Fibroblast of upper back skin (primary cell): ENCODE measurements at regions not wholly inside any gene's neighbourhood (a gene's known extent, or its start where the extent isn't known, plus 50 kb on each side); places are given as distances from the start of the nearest gene placed in this dataset.
A peak's percentile ranks its signal among the peaks of the same experiment; 100 is the strongest.

ENCODE experiments used
- DNase-seq: peaks from one replicate; pipeline ENCODE4 v3.0.0-alpha.2; 2013

GRCh38 chr9:26296910-26297572 lies 595.6 kb downstream of the CAAP1 start:
- DNase-seq = peak; percentile 79

DNA sequence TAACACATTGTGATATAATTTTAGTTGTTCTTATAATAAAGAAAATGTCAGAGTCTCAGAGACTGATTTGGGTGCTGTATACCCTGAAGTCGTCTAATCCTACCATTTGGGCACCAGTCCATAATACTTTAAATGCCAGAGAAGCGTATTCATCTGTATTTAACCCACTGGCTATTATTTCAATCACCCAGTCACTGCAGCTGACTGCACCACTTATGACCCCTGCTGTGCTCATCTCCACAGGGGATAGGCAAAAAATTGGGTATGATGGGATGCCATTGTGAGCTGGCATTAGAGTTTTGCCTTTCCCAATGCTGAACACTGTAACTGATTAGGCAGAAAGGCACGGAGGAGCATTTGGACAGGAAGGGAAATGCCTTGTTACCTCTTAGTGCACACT lies 599.7 kb downstream of the CAAP1 start:
- peak; percentile 82 for DNase-seq

GRCh38 chr9:26271495-26272122 lies 593.4 kb upstream of the TUSC1 start:
- DNase-seq = no peak

GRCh38 chr9:26266146-26266793 lies 588.0 kb upstream of the TUSC1 start:
- DNase-seq = peak; percentile 33

DNA sequence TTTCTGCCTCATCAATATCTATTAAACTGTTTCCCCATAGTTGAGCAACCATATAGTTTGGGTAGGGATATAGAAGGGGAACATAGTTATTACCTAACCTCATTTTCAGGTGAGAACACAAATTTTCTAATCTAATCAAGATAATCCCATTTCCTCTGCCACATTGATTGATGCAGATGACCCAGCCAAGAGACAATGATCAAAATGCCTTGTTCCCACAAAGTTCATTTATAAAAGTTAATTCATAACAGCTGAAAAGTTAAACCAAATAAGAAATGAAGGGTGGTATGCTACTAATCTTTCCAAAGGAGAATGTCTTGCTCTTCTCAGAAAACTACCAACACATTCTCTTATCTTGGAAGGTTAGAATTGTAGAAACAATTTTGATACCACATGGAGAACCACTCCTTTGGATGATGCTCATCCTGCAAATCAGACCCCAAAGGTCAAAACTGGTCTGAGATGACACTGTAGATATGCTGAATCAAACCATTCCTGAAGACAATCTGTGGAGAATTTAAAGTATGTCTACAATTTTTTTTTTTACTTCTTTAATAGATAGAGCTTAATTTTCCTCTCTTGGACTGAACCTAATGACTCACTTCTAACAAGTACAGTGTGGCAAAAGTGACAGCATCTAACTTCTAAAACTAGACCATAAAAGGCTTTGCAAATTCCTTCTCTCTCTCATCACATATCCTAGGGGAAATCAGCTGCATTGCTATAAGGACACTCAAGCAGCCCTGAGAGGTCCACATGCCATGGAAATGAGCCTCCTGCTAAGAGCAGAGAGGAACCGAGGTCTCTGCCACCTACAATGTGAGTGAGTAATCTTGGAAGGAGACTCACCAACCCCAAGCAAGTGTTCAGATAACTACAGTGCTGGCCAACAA lies 586.7 kb upstream of the TUSC1 start:
- DNase-seq = peak; percentile 98

DNA sequence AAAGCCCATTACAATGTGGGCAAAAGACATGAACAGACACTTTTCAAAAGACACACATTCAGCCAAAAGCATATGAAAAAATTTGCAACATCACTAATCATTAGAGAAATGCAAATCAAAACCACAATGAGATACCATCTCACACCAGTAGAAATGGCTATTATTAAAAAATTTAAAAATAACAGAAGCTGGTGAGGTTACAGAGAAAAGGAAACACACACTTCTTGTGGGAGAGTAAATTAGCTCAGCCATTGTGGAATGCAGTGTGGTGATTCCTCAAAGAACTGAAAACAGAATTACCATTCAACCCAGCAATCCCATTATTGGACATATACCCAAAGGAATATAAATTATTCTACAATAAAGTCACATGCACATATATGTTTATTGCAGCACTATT lies 585.2 kb upstream of the TUSC1 start:
- DNase-seq = no peak

GRCh38 chr9:26262421-26263107 lies 584.3 kb upstream of the TUSC1 start:
- peak; percentile 38 for DNase-seq

DNA sequence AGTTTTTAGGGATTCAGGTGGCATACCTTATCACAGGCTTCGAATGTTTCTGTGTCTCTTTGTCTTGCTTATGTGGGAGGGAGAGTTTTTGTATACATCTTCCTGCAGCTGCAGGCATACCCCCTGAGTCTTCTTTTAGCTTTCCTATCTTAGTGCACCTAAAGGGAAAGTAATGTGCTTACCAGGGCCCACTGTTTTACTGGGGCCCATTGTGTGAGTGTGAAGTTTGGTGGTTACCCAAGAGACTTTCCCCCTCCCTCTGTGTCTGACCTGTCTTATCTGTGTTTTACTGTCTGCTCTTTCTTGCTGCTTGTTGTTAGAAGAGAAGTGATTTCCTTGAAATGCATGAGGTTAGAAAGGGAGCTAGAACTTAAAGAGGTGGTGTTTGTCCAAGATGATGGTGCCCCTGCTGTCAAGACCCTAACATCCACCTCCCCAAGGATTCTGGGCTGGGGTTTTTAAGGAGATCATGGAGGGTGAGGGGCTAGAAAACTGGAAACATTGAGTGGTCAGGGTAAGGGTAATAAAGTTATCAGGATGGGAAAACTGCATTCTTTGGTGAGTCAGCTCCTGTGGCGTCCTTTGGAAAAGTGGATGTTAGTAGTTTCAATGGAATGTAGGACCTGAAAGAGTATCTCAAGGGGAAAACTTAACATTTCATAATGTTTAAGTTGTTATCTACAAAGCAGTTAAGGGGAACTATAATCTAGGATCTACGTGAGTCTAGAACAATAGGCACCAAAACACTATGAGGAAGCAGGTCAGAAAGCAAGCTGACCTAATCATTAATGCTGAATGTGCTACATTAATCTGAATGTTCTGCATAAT lies 583.5 kb upstream of the TUSC1 start:
- peak; percentile 90 for DNase-seq

GRCh38 chr9:26260238-26260637 lies 582.0 kb upstream of the TUSC1 start:
- peak; percentile 69 for DNase-seq

- DNase-seq = peak; percentile 78
These were observed 569.6 kb upstream of the TUSC1 start for GRCh38 chr9:26247861-26248260.

GRCh38 chr9:26244661-26245451 lies 566.6 kb upstream of the TUSC1 start:
- peak; percentile 73 for DNase-seq

DNA sequence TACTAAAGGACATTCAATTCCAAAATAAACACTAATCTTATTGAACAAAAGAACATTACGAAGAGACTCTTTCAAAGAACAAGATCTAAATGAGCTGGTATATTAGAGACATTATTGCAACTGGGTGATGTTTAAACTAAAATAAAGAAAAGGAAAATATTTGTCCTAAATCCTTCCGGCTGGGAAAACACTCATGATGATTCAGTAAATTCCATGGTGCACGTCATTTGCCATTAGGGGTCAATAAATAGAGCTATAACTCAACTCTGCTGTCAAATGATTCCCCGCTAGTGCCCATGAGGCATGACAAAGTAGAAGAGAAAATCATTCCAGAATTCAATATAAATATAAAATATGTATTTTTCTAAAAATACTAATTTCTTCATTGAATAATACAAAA lies 565.5 kb upstream of the TUSC1 start:
- DNase-seq = peak; percentile 83

GRCh38 chr9:26243029-26243697 lies 564.9 kb upstream of the TUSC1 start:
- no peak for DNase-seq

GRCh38 chr9:26240020-26240419 lies 561.8 kb upstream of the TUSC1 start:
- DNase-seq = no peak

GRCh38 chr9:26237256-26237655 lies 559.0 kb upstream of the TUSC1 start:
- DNase-seq = no peak

DNA sequence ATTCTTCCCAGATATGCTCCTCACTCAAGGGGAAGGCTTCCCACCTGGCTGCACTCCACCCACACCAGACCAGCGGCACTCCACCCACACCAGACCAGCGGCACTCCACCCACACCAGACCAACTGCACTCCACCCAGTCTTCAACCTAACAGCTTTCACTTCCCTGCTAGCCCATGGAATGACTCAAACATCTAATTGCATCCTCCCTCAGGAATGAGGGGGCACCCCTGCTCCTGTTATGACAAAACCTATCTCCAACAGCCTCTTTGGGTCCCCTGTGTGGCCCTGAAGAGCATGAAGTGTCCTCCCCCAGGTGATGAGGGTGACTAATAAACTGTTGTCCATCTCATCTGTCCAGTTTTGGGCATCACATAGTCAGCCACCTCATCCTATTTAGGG lies 556.6 kb upstream of the TUSC1 start:
- no peak for DNase-seq

DNA sequence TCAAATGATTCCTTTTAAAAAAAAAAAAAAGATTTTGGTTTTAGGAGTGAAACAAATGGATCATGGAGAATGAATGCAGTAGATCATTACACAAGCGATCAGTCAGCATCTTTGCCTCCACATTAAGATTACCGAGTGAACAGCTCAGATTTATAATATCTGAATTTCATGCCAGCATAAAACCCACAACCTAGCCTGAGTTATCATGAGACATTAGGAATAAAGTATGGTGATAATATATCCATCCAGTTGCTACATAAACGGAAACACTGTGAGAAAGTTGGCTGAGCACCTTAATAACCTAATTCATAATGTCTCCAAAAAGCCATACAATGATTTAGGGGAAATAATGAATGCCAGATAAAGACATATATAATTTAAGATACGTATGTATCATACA lies 553.1 kb upstream of the TUSC1 start:
- DNase-seq = peak; percentile 75

- no peak for DNase-seq
These were observed 551.2 kb upstream of the TUSC1 start for GRCh38 chr9:26229324-26230054.

DNA sequence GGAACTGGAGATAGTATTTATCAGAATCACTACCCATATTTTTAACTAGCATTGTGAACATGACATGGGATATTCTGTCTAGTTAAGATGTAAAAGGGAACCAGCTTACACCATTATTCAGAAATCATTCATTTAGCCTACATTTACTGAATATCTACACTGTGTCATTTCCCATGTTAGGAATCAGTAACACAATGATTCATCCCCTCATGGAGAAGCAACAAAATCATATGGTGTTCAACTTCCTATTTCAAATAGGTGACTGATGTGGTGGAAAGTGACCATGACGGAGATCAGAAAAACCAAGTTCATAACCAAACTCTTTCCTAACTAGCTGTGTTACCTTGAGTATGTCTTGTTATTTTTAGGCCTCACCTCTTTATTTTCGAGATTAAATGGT lies 550.0 kb upstream of the TUSC1 start:
- DNase-seq = no peak

GRCh38 chr9:26221290-26221689 lies 543.0 kb upstream of the TUSC1 start:
- no peak for DNase-seq
